HUES48 (cell line): ENCODE measurements at regions not wholly inside any gene's neighbourhood (a gene's known extent, or its start where the extent isn't known, plus 50 kb on each side); places are given as distances from the start of the nearest gene placed in this dataset.

Source experiments
- H3K27ac ChIP-seq: one replicate; pipeline ENCODE4 v1.7.0; 2013; ENCODE audit warnings: low read depth, low read length, inconsistent platforms
- H3K27me3 ChIP-seq: 2 replicates; pipeline ENCODE4 v1.6.1; 2013; ENCODE audit warnings: mild to moderate bottlenecking, low read length; ENCODE audit not compliant: control insufficient read depth, insufficient read depth
- H3K36me3 ChIP-seq: 2 replicates; pipeline ENCODE4 v1.6.1; 2013; ENCODE audit warnings: low read length; ENCODE audit not compliant: control insufficient read depth, insufficient read depth
- H3K4me1 ChIP-seq: 2 replicates; pipeline ENCODE4 v1.6.1; 2013; ENCODE audit warnings: mild to moderate bottlenecking, low read length; ENCODE audit not compliant: control insufficient read depth, insufficient read depth
- H3K4me3 ChIP-seq: 2 replicates; pipeline ENCODE4 v1.5.1; 2013; ENCODE audit warnings: mild to moderate bottlenecking, low read depth, low read length
- H3K9ac ChIP-seq: 2 replicates; pipeline ENCODE4 v1.6.1; 2013; ENCODE audit warnings: mild to moderate bottlenecking, low read depth, low read length, moderate library complexity
- H3K9me3 ChIP-seq: 2 replicates; pipeline ENCODE4 v1.6.1; 2013; ENCODE audit warnings: low read length; ENCODE audit not compliant: control insufficient read depth, insufficient read depth

GRCh38 chr3:170705131-170705530 is 119.3 kb upstream of the SLC7A14 start:
- Histone ChIP-seq H3K4me1 (no peaks in the 10 kb centered on the region), H3K36me3 (no peaks in the 10 kb centered on the region), H3K9me3 (no peaks in the 10 kb centered on the region), H3K9ac (no peak overlapping the region), H3K4me3 (no peak overlapping the region), H3K27me3 (no peaks in the 10 kb centered on the region), H3K27ac (no peak overlapping the region)

GRCh38 chr3:170703121-170703588 is 117.3 kb upstream of the SLC7A14 start:
- no peaks in the 10 kb centered on the region for H3K36me3 ChIP-seq
- H3K9me3 ChIP-seq: no peaks in the 10 kb centered on the region
- no peak overlapping the region for H3K9ac ChIP-seq
- H3K4me1 ChIP-seq: peaks cover 3% of the 10 kb centered on the region
- H3K27ac ChIP-seq: no peak overlapping the region
- no peak overlapping the region for H3K4me3 ChIP-seq
- no peaks in the 10 kb centered on the region for H3K27me3 ChIP-seq

- Histone ChIP-seq H3K36me3 (no peaks in the 10 kb centered on the region), H3K4me3 (no peak overlapping the region), H3K9me3 (no peaks in the 10 kb centered on the region), H3K27ac (no peak overlapping the region), H3K9ac (no peak overlapping the region), H3K4me1 (peaks cover 10% of the 10 kb centered on the region), H3K27me3 (no peaks in the 10 kb centered on the region; the same call in 1 of the 2 replicates)
Measured at GRCh38 chr3:170701696-170702678, 116.1 kb upstream of the SLC7A14 start.

GRCh38 chr3:170700054-170700404 is 114.2 kb upstream of the SLC7A14 start:
- Histone ChIP-seq H3K27ac (no peak overlapping the region), H3K4me1 (peaks cover 10% of the 10 kb centered on the region), H3K27me3 (no peaks in the 10 kb centered on the region; the same call in 1 of the 2 replicates), H3K4me3 (no peak overlapping the region), H3K9ac (no peak overlapping the region), H3K9me3 (no peaks in the 10 kb centered on the region), H3K36me3 (no peaks in the 10 kb centered on the region)

- no peaks in the 10 kb centered on the region for H3K36me3 ChIP-seq
- H3K27ac ChIP-seq: no peak overlapping the region
- no peaks in the 10 kb centered on the region for H3K9me3 ChIP-seq
- no peak overlapping the region for H3K9ac ChIP-seq
- H3K27me3 ChIP-seq: no peaks in the 10 kb centered on the region; the same call in 1 of the 2 replicates
- H3K4me1 ChIP-seq: peaks cover 10% of the 10 kb centered on the region
- no peak overlapping the region for H3K4me3 ChIP-seq
Measured at GRCh38 chr3:170699158-170700053, 113.5 kb upstream of the SLC7A14 start.

GRCh38 chr3:170697908-170698307 is 112.0 kb upstream of the SLC7A14 start:
- no peaks in the 10 kb centered on the region for H3K36me3 ChIP-seq
- H3K9me3 ChIP-seq: no peaks in the 10 kb centered on the region
- H3K9ac ChIP-seq: no peak overlapping the region
- peak overlapping the region; percentile 56 for H3K27ac ChIP-seq
- H3K27me3 ChIP-seq: no peaks in the 10 kb centered on the region; the same call in 1 of the 2 replicates
- H3K4me1 ChIP-seq: peaks cover 10% of the 10 kb centered on the region
- no peak overlapping the region for H3K4me3 ChIP-seq

GRCh38 chr3:170697131-170697530 is 111.3 kb upstream of the SLC7A14 start:
- H3K27me3 ChIP-seq: no peaks in the 10 kb centered on the region; the same call in 1 of the 2 replicates
- no peak overlapping the region for H3K4me3 ChIP-seq
- H3K9ac ChIP-seq: no peak overlapping the region
- no peak overlapping the region for H3K27ac ChIP-seq
- H3K36me3 ChIP-seq: no peaks in the 10 kb centered on the region
- H3K4me1 ChIP-seq: peaks cover 10% of the 10 kb centered on the region
- H3K9me3 ChIP-seq: no peaks in the 10 kb centered on the region

GRCh38 chr3:170695486-170696064 is 109.7 kb upstream of the SLC7A14 start:
- Histone ChIP-seq H3K9ac (no peak overlapping the region), H3K36me3 (no peaks in the 10 kb centered on the region), H3K27me3 (no peaks in the 10 kb centered on the region; the same call in 1 of the 2 replicates), H3K4me3 (no peak overlapping the region), H3K4me1 (peaks cover 10% of the 10 kb centered on the region), H3K27ac (no peak overlapping the region), H3K9me3 (no peaks in the 10 kb centered on the region)

- Histone ChIP-seq H3K9me3 (peaks cover 6% of the 10 kb centered on the region; the same call in 1 of the 2 replicates), H3K4me1 (peaks cover 9% of the 10 kb centered on the region), H3K27ac (no peak overlapping the region), H3K9ac (no peak overlapping the region), H3K36me3 (no peaks in the 10 kb centered on the region), H3K4me3 (no peak overlapping the region), H3K27me3 (no peaks in the 10 kb centered on the region; the same call in 1 of the 2 replicates)
Measured at GRCh38 chr3:170692720-170693119, 106.8 kb upstream of the SLC7A14 start.

GRCh38 chr3:170690661-170690981 is 104.7 kb upstream of the SLC7A14 start:
- peaks cover 6% of the 10 kb centered on the region for H3K4me1 ChIP-seq
- H3K9ac ChIP-seq: no peak overlapping the region
- no peak overlapping the region for H3K27ac ChIP-seq

More at GRCh38 chr3:170690661-170690981, 104.7 kb upstream of the SLC7A14 start:
- Histone ChIP-seq H3K4me3 (no peak overlapping the region), H3K36me3 (no peaks in the 10 kb centered on the region), H3K27me3 (no peaks in the 10 kb centered on the region), H3K9me3 (peaks cover 6% of the 10 kb centered on the region; the same call in 1 of the 2 replicates)
